GM23338 (cell line): ENCODE measurements at regions not wholly inside any gene's neighbourhood (a gene's known extent, or its start where the extent isn't known, plus 50 kb on each side); places are given as distances from the start of the nearest gene placed in this dataset.

ENCODE experiments used
- ATAC-seq: fragments of 200-7000 bp; cut with Tn5 transposase; 3 replicates; pipeline ENCODE4 v1.9.1; 2020
- DNase-seq: peaks from one replicate; pipeline ENCODE4 v3.0.0-alpha.2; 2015; ENCODE audit warnings: low spot score
- H2AFZ ChIP-seq: fragments of 200-600 bp; sonication (generic); 2 replicates; pipeline ENCODE4 v1.8.0; 2016; ENCODE audit warnings: antibody characterized with exemption, mild to moderate bottlenecking, moderate library complexity
- H3F3A ChIP-seq: fragments of 200-600 bp; sonication (generic); replicated peaks from 2 replicates; pipeline ENCODE4 v1.8.0; 2017; ENCODE audit warnings: antibody characterized with exemption, mixed run types, low read depth
- H3K27ac ChIP-seq: fragments of 200-600 bp; sonication (generic); 2 replicates; pipeline ENCODE4 v1.6.1; 2016; ENCODE audit warnings: low read depth
- H3K27me3 ChIP-seq: fragments of 200-600 bp; sonication (generic); 2 replicates; pipeline ENCODE4 v1.8.0; 2016; ENCODE audit warnings: mild to moderate bottlenecking, mixed run types, moderate library complexity; ENCODE audit not compliant: insufficient read depth
- H3K36me3 ChIP-seq: fragments of 200-600 bp; sonication (generic); 2 replicates; pipeline ENCODE4 v1.8.0; 2016; ENCODE audit warnings: mild to moderate bottlenecking; ENCODE audit not compliant: insufficient read depth
- H3K4me1 ChIP-seq: fragments of 200-600 bp; sonication (generic); 2 replicates; pipeline ENCODE4 v1.8.0; 2016; ENCODE audit warnings: mild to moderate bottlenecking, moderate library complexity; ENCODE audit not compliant: insufficient read depth
- H3K4me2 ChIP-seq: fragments of 200-600 bp; sonication (generic); 2 replicates; pipeline ENCODE4 v1.7.1; 2017; ENCODE audit warnings: mixed run types
- H3K4me3 ChIP-seq: fragments of 200-600 bp; sonication (generic); 2 replicates; pipeline ENCODE4 v1.6.1; 2016; ENCODE audit warnings: mixed run types
- H3K79me2 ChIP-seq: fragments of 200-600 bp; sonication (generic); replicated peaks from 2 replicates; pipeline ENCODE4 v1.8.0; 2017; ENCODE audit warnings: mild to moderate bottlenecking; ENCODE audit not compliant: insufficient read depth
- H3K9me2 ChIP-seq: fragments of 200-600 bp; sonication (generic); 2 replicates; pipeline ENCODE4 v1.8.0; 2017; ENCODE audit not compliant: insufficient read depth
- H4K20me1 ChIP-seq: fragments of 200-600 bp; sonication (generic); replicated peaks from 2 replicates; pipeline ENCODE4 v1.8.0; 2017; ENCODE audit warnings: mild to moderate bottlenecking; ENCODE audit not compliant: insufficient read depth
- H3K27ac Mint-ChIP-seq: 2 replicates; pipeline ENCODE4 v1.8.0; 2020; ENCODE audit warnings: inconsistent platforms, mild to moderate bottlenecking, moderate library complexity, mixed read lengths
- H3K27me3 Mint-ChIP-seq: 3 replicates; pipeline ENCODE4 v1.8.0; 2022; ENCODE audit warnings: low read depth, mild to moderate bottlenecking, moderate library complexity, mixed read lengths, inconsistent platforms; ENCODE audit not compliant: insufficient read depth, poor library complexity
- H3K36me3 Mint-ChIP-seq: 3 replicates; pipeline ENCODE4 v1.8.0; 2021; ENCODE audit warnings: low read depth, mild to moderate bottlenecking, inconsistent platforms, moderate library complexity, mixed read lengths
- H3K4me1 Mint-ChIP-seq: 3 replicates; pipeline ENCODE4 v1.8.0; 2020; ENCODE audit warnings: mild to moderate bottlenecking, inconsistent platforms, mixed read lengths
- H3K4me3 Mint-ChIP-seq: 3 replicates; pipeline ENCODE4 v1.8.0; 2021; ENCODE audit warnings: moderate library complexity, mild to moderate bottlenecking, inconsistent platforms, mixed read lengths
- H3K9me3 Mint-ChIP-seq: 3 replicates; pipeline ENCODE4 v1.8.0; 2020; ENCODE audit warnings: moderate library complexity, mild to moderate bottlenecking, inconsistent platforms, mixed read lengths
- CREB1 ChIP-seq: fragments of 250-450 bp; sonication (Bioruptor Pico); IDR thresholded peaks from 2 replicates; pipeline ENCODE4 v1.5.0; 2020; ENCODE audit warnings: low read depth, mild to moderate bottlenecking, moderate library complexity
- ETS1 ChIP-seq: IDR thresholded peaks from 2 replicates; pipeline ENCODE4 v1.6.1; 2016; ENCODE audit warnings: antibody characterized with exemption
- EZH2 ChIP-seq: fragments of 200-600 bp; sonication (generic); IDR thresholded peaks from one replicate; pipeline ENCODE4 v1.8.0; 2017; ENCODE audit warnings: antibody characterized with exemption, mild to moderate bottlenecking, low read depth; ENCODE audit not compliant: unreplicated experiment
- EZH2phosphoT487 ChIP-seq: fragments of 200-600 bp; sonication (generic); IDR thresholded peaks from one replicate; pipeline ENCODE4 v1.8.1; 2018; ENCODE audit warnings: antibody characterized with exemption; ENCODE audit not compliant: unreplicated experiment
- JUNB ChIP-seq: IDR thresholded peaks from one replicate; pipeline ENCODE4 v1.6.1; 2016; ENCODE audit warnings: antibody characterized with exemption; ENCODE audit not compliant: unreplicated experiment
- NANOG ChIP-seq: IDR thresholded peaks from 2 replicates; pipeline ENCODE4 v1.6.1; 2016; ENCODE audit warnings: antibody characterized with exemption, borderline replicate concordance
- POLR2AphosphoS5 ChIP-seq: IDR thresholded peaks from 2 replicates; pipeline ENCODE4 v1.6.1; 2016; ENCODE audit warnings: antibody characterized with exemption, low read depth
- STAT1 ChIP-seq: IDR thresholded peaks from one replicate; pipeline ENCODE4 v1.6.1; 2016; ENCODE audit warnings: antibody characterized with exemption; ENCODE audit not compliant: unreplicated experiment
- ZNF114 ChIP-seq: fragments of 250-450 bp; sonication (Bioruptor Pico); IDR thresholded peaks from 2 replicates; pipeline ENCODE4 v1.5.0; 2020; ENCODE audit warnings: mild to moderate bottlenecking, moderate library complexity
- ZNF331 ChIP-seq: fragments of 250-450 bp; sonication (Bioruptor Pico); IDR thresholded peaks from 2 replicates; pipeline ENCODE4 v1.5.0; 2020; ENCODE audit warnings: low read depth, mild to moderate bottlenecking, moderate library complexity
- ZNF462 ChIP-seq: fragments of 250-450 bp; sonication (Bioruptor Pico); IDR thresholded peaks from 2 replicates; pipeline ENCODE4 v1.5.0; 2020; ENCODE audit warnings: mild to moderate bottlenecking, moderate library complexity
- TF ChIP-seq, protein P1 (sequence below), 2 experiments: fragments of 200-600 bp in 1 of 2; sonication (generic) in 1 of 2; conservative IDR thresholded peaks; 2 replicates each; pipeline versions ENCODE4 v1.5.1 to v1.6.1; 2016 to 2017; ENCODE audit warnings: antibody characterized with exemption in 2 of 2, low read depth in 2 of 2, mild to moderate bottlenecking in 2 of 2, moderate library complexity in 1 of 2
- TF ChIP-seq, protein P2 (sequence below): IDR thresholded peaks from one replicate; pipeline ENCODE4 v1.6.1; 2018; ENCODE audit warnings: antibody characterized with exemption; ENCODE audit not compliant: unreplicated experiment

DNA sequence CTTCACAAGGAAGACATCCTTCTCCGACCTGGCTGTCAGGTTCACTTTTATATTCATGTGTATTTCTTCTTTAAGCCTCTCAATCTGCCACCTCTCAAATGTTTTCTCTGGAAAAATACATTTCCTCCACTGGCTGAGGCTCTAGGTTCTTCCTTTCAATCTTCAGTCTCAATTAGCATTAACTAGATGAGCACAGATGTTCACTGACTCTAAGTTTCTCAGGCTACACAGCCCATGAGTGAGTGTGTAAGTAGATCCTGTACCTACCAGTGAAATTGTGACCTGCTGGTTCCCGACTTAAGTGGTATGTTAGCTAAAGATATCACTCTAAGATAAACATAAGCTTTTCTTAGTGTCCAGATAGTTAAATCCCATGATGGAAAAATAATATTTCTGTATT, 206.9 kb downstream of the ADAMTS15 start:
- H3K9me3 Mint-ChIP-seq: peaks cover 15% of the 10 kb centered on the region

More for the DNA sequence above, 206.9 kb downstream of the ADAMTS15 start:
- H3F3A ChIP-seq: no peaks in the 10 kb centered on the region
- H2AFZ ChIP-seq: no peak overlapping the region
- H3K79me2 ChIP-seq: no peaks in the 10 kb centered on the region
- H3K27me3 Mint-ChIP-seq: peaks cover 2% of the 10 kb centered on the region
- no peaks in the 10 kb centered on the region for H3K9me2 ChIP-seq
- H3K27ac ChIP-seq: no peak overlapping the region
- H3K27ac Mint-ChIP-seq: no peak overlapping the region
- DNase-seq (no peak), ATAC-seq (no peak)
- H3K36me3 Mint-ChIP-seq: peaks cover 2% of the 10 kb centered on the region; the same call in 1 of the 3 replicates
- H3K4me1 ChIP-seq: peaks cover 10% of the 10 kb centered on the region
- no peak overlapping the region for H3K4me2 ChIP-seq
- peaks cover 13% of the 10 kb centered on the region for H3K4me1 Mint-ChIP-seq
- no peak overlapping the region for H3K4me3 ChIP-seq
- no peaks in the 10 kb centered on the region for H3K27me3 ChIP-seq
- H3K36me3 ChIP-seq: no peaks in the 10 kb centered on the region; the same call in 1 of the 2 replicates
- H4K20me1 ChIP-seq: no peaks in the 10 kb centered on the region
- H3K4me3 Mint-ChIP-seq: no peak overlapping the region
- TF ChIP-seq, protein P1, sequence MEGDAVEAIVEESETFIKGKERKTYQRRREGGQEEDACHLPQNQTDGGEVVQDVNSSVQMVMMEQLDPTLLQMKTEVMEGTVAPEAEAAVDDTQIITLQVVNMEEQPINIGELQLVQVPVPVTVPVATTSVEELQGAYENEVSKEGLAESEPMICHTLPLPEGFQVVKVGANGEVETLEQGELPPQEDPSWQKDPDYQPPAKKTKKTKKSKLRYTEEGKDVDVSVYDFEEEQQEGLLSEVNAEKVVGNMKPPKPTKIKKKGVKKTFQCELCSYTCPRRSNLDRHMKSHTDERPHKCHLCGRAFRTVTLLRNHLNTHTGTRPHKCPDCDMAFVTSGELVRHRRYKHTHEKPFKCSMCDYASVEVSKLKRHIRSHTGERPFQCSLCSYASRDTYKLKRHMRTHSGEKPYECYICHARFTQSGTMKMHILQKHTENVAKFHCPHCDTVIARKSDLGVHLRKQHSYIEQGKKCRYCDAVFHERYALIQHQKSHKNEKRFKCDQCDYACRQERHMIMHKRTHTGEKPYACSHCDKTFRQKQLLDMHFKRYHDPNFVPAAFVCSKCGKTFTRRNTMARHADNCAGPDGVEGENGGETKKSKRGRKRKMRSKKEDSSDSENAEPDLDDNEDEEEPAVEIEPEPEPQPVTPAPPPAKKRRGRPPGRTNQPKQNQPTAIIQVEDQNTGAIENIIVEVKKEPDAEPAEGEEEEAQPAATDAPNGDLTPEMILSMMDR (conservative IDR thresholded peaks at IDR 0.05; ENCODE audit: low read depth in 2 of 2): no peak
- TF ChIP-seq ZNF331: no peak
- TF ChIP-seq STAT1: no peak
- TF ChIP-seq CREB1 (CRISPR knock-in tag): no peak
- TF ChIP-seq ZNF114: no peak
- TF ChIP-seq, protein P2, sequence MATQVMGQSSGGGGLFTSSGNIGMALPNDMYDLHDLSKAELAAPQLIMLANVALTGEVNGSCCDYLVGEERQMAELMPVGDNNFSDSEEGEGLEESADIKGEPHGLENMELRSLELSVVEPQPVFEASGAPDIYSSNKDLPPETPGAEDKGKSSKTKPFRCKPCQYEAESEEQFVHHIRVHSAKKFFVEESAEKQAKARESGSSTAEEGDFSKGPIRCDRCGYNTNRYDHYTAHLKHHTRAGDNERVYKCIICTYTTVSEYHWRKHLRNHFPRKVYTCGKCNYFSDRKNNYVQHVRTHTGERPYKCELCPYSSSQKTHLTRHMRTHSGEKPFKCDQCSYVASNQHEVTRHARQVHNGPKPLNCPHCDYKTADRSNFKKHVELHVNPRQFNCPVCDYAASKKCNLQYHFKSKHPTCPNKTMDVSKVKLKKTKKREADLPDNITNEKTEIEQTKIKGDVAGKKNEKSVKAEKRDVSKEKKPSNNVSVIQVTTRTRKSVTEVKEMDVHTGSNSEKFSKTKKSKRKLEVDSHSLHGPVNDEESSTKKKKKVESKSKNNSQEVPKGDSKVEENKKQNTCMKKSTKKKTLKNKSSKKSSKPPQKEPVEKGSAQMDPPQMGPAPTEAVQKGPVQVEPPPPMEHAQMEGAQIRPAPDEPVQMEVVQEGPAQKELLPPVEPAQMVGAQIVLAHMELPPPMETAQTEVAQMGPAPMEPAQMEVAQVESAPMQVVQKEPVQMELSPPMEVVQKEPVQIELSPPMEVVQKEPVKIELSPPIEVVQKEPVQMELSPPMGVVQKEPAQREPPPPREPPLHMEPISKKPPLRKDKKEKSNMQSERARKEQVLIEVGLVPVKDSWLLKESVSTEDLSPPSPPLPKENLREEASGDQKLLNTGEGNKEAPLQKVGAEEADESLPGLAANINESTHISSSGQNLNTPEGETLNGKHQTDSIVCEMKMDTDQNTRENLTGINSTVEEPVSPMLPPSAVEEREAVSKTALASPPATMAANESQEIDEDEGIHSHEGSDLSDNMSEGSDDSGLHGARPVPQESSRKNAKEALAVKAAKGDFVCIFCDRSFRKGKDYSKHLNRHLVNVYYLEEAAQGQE: no peak
- TF ChIP-seq EZH2phosphoT487: no peak
- TF ChIP-seq ETS1: no peak
- no peak for TF ChIP-seq NANOG
- TF ChIP-seq EZH2: no peak
- TF ChIP-seq ZNF462: no peak
- TF ChIP-seq POLR2AphosphoS5: no peak
- no peak for TF ChIP-seq JUNB
